Ishikawa (cell line): ENCODE measurements at regions not wholly inside any gene's neighbourhood (a gene's known extent, or its start where the extent isn't known, plus 50 kb on each side); places are given as distances from the start of the nearest gene placed in this dataset.

ENCODE experiments used
- CEBPB ChIP-seq: IDR thresholded peaks from 2 replicates; pipeline ENCODE4 v1.6.1; 2012
- CREB1 ChIP-seq: IDR thresholded peaks from 2 replicates; pipeline ENCODE4 v1.6.1; 2012; ENCODE audit warnings: low read depth
- EGR1 ChIP-seq: IDR thresholded peaks from 2 replicates; pipeline ENCODE4 v1.6.1; 2012
- EP300 ChIP-seq: IDR thresholded peaks from 2 replicates; pipeline ENCODE4 v1.6.1; 2012; ENCODE audit warnings: borderline replicate concordance
- FOXM1 ChIP-seq: IDR thresholded peaks from 2 replicates; pipeline ENCODE4 v1.6.1; 2012; ENCODE audit warnings: low read depth, borderline replicate concordance
- MAX ChIP-seq: IDR thresholded peaks from 2 replicates; pipeline ENCODE4 v1.6.1; 2012
- NFIC ChIP-seq: IDR thresholded peaks from 2 replicates; pipeline ENCODE4 v1.6.1; 2012
- RAD21 ChIP-seq: IDR thresholded peaks from 2 replicates; pipeline ENCODE4 v1.6.1; 2012; ENCODE audit warnings: low read depth
- REST ChIP-seq: IDR thresholded peaks from 2 replicates; pipeline ENCODE4 v1.6.1; 2012; ENCODE audit warnings: low read depth, mild to moderate bottlenecking
- TAF1 ChIP-seq: IDR thresholded peaks from 2 replicates; pipeline ENCODE4 v1.6.1; 2012; ENCODE audit warnings: low read depth, mild to moderate bottlenecking
- TCF12 ChIP-seq: IDR thresholded peaks from 2 replicates; pipeline ENCODE4 v1.6.1; 2012; ENCODE audit warnings: low read depth
- TEAD4 ChIP-seq: IDR thresholded peaks from 2 replicates; pipeline ENCODE4 v1.6.1; 2012
- YY1 ChIP-seq: IDR thresholded peaks from 2 replicates; pipeline ENCODE4 v1.6.1; 2012; ENCODE audit warnings: low read depth
- ZBTB7A ChIP-seq: IDR thresholded peaks from 2 replicates; pipeline ENCODE4 v1.6.1; 2012; ENCODE audit warnings: low read depth
- TF ChIP-seq, protein P1 (sequence below): IDR thresholded peaks from 2 replicates; pipeline ENCODE4 v1.6.1; 2012

GRCh38 chr7:19939746-19940145 lies 166.3 kb upstream of the TMEM196 start:
- TF ChIP-seq CREB1 (no peak), MAX (no peak), NFIC (no peak), EP300 (no peak), CEBPB (no peak), TAF1 (no peak), REST (no peak), TCF12 (no peak), EGR1 (no peak)
- TF ChIP-seq, protein P1, sequence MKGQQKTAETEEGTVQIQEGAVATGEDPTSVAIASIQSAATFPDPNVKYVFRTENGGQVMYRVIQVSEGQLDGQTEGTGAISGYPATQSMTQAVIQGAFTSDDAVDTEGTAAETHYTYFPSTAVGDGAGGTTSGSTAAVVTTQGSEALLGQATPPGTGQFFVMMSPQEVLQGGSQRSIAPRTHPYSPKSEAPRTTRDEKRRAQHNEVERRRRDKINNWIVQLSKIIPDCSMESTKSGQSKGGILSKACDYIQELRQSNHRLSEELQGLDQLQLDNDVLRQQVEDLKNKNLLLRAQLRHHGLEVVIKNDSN = no peak

DNA sequence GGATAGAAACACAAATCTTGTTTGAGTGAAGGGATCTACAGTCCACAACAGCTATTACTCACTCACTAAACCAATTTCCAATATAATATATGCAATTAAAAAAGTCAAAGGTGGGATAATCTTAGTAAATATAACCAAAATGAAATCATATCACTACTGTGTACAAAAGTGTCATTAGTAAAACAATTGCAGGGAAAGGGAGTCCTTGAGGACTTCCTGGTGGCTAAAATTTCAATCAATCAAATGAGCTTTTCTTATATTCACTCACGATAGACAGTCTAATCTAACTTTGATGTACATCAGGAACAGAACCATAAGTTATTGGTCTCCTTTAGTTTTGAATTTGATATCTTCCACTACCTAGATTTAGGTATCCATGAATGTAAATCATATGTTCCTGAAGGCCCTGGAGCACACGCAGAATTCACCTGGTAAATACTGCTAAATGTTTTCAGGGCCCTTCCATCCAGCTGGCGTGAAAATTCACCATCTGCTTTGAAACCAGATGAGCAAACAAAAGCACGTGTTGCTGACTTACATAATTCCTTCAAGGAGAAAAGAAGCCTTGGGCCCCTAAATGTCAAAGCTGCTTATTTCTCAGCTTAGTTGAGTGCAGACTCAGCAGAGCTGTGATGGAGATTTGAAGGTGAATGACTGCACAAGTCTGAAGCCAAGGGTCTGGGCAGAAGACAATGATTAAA lies 159.3 kb upstream of the TMEM196 start:
- TF ChIP-seq TEAD4 = no peak
- TF ChIP-seq, protein P1 = no peak

DNA sequence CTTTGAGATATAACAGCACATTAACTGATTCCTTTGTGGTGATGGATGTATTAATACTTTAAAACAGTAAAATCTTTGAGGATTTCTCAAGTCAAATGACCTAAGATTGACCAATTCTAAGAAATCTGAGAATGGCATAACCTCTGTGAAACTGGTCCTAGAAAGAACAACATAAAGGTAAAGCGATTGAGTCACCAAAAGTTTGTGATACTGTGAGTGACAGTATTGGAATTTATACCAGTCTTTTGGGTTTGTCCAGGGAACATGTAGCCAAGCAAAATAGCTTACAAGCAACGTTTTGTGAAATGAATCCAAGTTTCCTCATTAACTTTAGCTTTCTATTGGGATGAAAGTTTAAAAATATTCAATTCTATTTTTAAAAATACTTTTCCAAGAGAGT lies 157.4 kb upstream of the TMEM196 start:
- no peak for TF ChIP-seq ZBTB7A
- TF ChIP-seq FOXM1 = no peak
- TF ChIP-seq, protein P1 = no peak
- no peak for TF ChIP-seq CEBPB
- no peak for TF ChIP-seq RAD21
- TF ChIP-seq TCF12 = no peak
- TF ChIP-seq EGR1 = no peak
- no peak for TF ChIP-seq REST
- no peak for TF ChIP-seq NFIC
- no peak for TF ChIP-seq MAX
- TF ChIP-seq YY1 = no peak
- TF ChIP-seq TAF1 = no peak
- no peak for TF ChIP-seq EP300
- no peak for TF ChIP-seq CREB1

DNA sequence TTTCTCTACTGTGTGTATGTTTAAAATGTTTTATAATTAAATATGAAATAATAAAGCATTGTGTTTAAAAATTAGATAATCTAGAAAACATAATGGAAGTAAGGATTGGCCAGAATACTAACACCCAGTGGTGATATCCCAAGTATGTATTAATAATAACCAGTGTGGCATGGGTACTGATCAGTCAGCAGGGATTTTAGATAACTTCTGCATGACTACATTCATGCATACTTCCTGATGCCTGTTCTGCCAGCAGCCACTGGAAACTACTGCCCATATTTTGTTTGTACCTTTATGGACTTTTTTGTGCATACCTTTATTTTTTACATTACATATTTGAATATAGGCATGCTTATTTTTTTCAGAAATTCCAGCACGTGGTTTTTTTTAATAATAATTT lies 156.6 kb upstream of the TMEM196 start:
- TF ChIP-seq FOXM1 = no peak
- no peak for TF ChIP-seq YY1
- no peak for TF ChIP-seq CREB1
- TF ChIP-seq NFIC = no peak
- no peak for TF ChIP-seq CEBPB
- TF ChIP-seq RAD21 = no peak
- no peak for TF ChIP-seq ZBTB7A
- TF ChIP-seq MAX = no peak
- TF ChIP-seq EP300 = no peak
- TF ChIP-seq, protein P1 = no peak
- TF ChIP-seq TAF1 = no peak
- TF ChIP-seq TEAD4 = no peak
- TF ChIP-seq TCF12 = no peak
- no peak for TF ChIP-seq EGR1
- TF ChIP-seq REST = no peak
